Keratinocyte (primary cell): ENCODE measurements at regions not wholly inside any gene's neighbourhood (a gene's known extent, or its start where the extent isn't known, plus 50 kb on each side); places are given as distances from the start of the nearest gene placed in this dataset.

Experiments used
- DNase-seq: peaks from one replicate; pipeline ENCODE4 v3.0.0-alpha.2; 2011; ENCODE audit warnings: low read depth, missing footprints, low spot score
- FAIRE-seq: peaks from 2 replicates; lab custom pipeline; 2011; peaks lifted over from hg19 to GRCh38; lab: Jason Lieb, UNC
- H2AFZ ChIP-seq: 2 replicates; pipeline ENCODE4 v1.6.0; 2012; ENCODE audit warnings: low read length, control low read depth, inconsistent platforms; ENCODE audit not compliant: control insufficient read depth
- H3K27ac ChIP-seq: 2 replicates; pipeline ENCODE4 v1.5.1; 2011; ENCODE audit warnings: low read length; ENCODE audit not compliant: control insufficient read depth, insufficient read depth
- H3K27me3 ChIP-seq: 3 replicates; pipeline ENCODE4 v1.6.0; 2011; ENCODE audit warnings: low read length; ENCODE audit not compliant: control insufficient read depth, insufficient read depth; ENCODE audit errors: extremely low read depth
- H3K36me3 ChIP-seq, 2 experiments: 2 replicates in 1 of 2; 3 replicates in 1 of 2; pipeline ENCODE4 v1.5.1; 2011; ENCODE audit warnings: low read length in 2 of 2, mild to moderate bottlenecking in 1 of 2; ENCODE audit not compliant: control insufficient read depth in 2 of 2, insufficient read depth in 2 of 2; ENCODE audit errors: extremely low read depth in 1 of 2
- H3K4me1 ChIP-seq: 3 replicates; pipeline ENCODE4 v1.5.1; 2011; ENCODE audit warnings: low read length; ENCODE audit not compliant: control insufficient read depth, insufficient read depth; ENCODE audit errors: extremely low read depth
- H3K4me2 ChIP-seq: 3 replicates; pipeline ENCODE4 v1.6.0; 2011; ENCODE audit warnings: low read depth, low read length; ENCODE audit not compliant: control insufficient read depth, insufficient read depth; ENCODE audit errors: extremely low read depth
- H3K4me3 ChIP-seq, 3 experiments: fragments of 200-600 bp in 1 of 3; sonication (generic) in 1 of 3; 2 replicates in 2 of 3; 3 replicates in 1 of 3; pipeline ENCODE4 v1.5.1; 2011 to 2016; ENCODE audit warnings: low read length in 3 of 3, mild to moderate bottlenecking in 3 of 3, control low read depth in 2 of 3, inconsistent platforms in 1 of 3, low read depth in 1 of 3, mixed read lengths in 1 of 3, mixed run types in 1 of 3, moderate library complexity in 1 of 3; ENCODE audit not compliant: control insufficient read depth in 2 of 3, insufficient read depth in 2 of 3; ENCODE audit errors: extremely low read depth in 1 of 3
- H3K79me2 ChIP-seq: 2 replicates; pipeline ENCODE4 v1.6.0; 2012; ENCODE audit warnings: low read length; ENCODE audit not compliant: control insufficient read depth, insufficient read depth
- H3K9ac ChIP-seq: 3 replicates; pipeline ENCODE4 v1.6.0; 2011; ENCODE audit warnings: low read length; ENCODE audit not compliant: control insufficient read depth, insufficient read depth; ENCODE audit errors: extremely low read depth
- H3K9me1 ChIP-seq: 3 replicates; pipeline ENCODE4 v1.6.0; 2011; ENCODE audit warnings: low read length; ENCODE audit not compliant: control insufficient read depth, insufficient read depth; ENCODE audit errors: extremely low read depth
- H3K9me3 ChIP-seq: 2 replicates; pipeline ENCODE4 v1.5.1; 2012; ENCODE audit warnings: low read depth, low read length; ENCODE audit not compliant: control insufficient read depth
- H4K20me1 ChIP-seq: 3 replicates; pipeline ENCODE4 v1.6.0; 2011; ENCODE audit warnings: low read length; ENCODE audit not compliant: control insufficient read depth, insufficient read depth; ENCODE audit errors: extremely low read depth
- CTCF ChIP-seq, 3 experiments: IDR thresholded peaks in 1 of 3; conservative IDR thresholded peaks in 1 of 3; optimal IDR thresholded peaks in 1 of 3; 2 replicates in 2 of 3; 3 replicates in 1 of 3; pipeline versions ENCODE3 to v1.5.1; 2011; ENCODE audit warnings: low read length in 3 of 3, mild to moderate bottlenecking in 3 of 3, moderate library complexity in 2 of 3, control low read depth in 1 of 3, inconsistent platforms in 1 of 3; ENCODE audit not compliant: insufficient read depth in 2 of 3; ENCODE audit errors: extremely low read depth in 1 of 3
- EZH2 ChIP-seq: IDR thresholded peaks from one replicate; pipeline ENCODE4 v1.6.1; 2012; ENCODE audit warnings: inconsistent platforms, mild to moderate bottlenecking, low read length, moderate library complexity
- dilution Hi-C: fragments of 300-500 bp; cut with MboI; formaldehyde crosslinking; loops from one replicate; pipeline ENCODE4 v1.7.0; 2020; ENCODE audit warnings: low sequenced_read_pairs; ENCODE audit not compliant: extremely low pct_ligation_motif_present

- no peaks in the 10 kb centered on the region for H3K9me3 ChIP-seq
- no peak for FAIRE-seq
- H3K9me1 ChIP-seq, result no peaks in the 10 kb centered on the region
- H3K27ac ChIP-seq, result no peak overlapping the region
- no peaks in the 10 kb centered on the region for H4K20me1 ChIP-seq
- no peak overlapping the region for H3K4me3 ChIP-seq
- H3K4me1 ChIP-seq, result no peaks in the 10 kb centered on the region
- no peak for DNase-seq
- no peak overlapping the region for H3K9ac ChIP-seq
- dilution Hi-C loops, result no loop called here
- no peak overlapping the region for H3K4me2 ChIP-seq
- no peaks in the 10 kb centered on the region for H3K27me3 ChIP-seq
- H2AFZ ChIP-seq, result no peak overlapping the region
- H3K79me2 ChIP-seq, result no peaks in the 10 kb centered on the region
- no peak for TF ChIP-seq CTCF (optimal IDR thresholded peaks at IDR 0.05 in 1 of 3, IDR thresholded peaks at IDR 0.05 in 1 of 3, conservative IDR thresholded peaks at IDR 0.05 in 1 of 3; ENCODE audit: extremely low read depth in 1 of 3, insufficient read depth in 2 of 3, low read length in 3 of 3)
- no peak for TF ChIP-seq EZH2
- no peaks in the 10 kb centered on the region for H3K36me3 ChIP-seq
Measured at GRCh38 chr1:215458104-215458503, 109.0 kb upstream of the KCTD3 start.

GRCh38 chr1:215458562-215458961 lies 108.5 kb upstream of the KCTD3 start:
- H3K9me1 ChIP-seq, result no peaks in the 10 kb centered on the region
- dilution Hi-C loops, result no loop called here
- TF ChIP-seq EZH2, result no peak
- no peak for TF ChIP-seq CTCF (optimal IDR thresholded peaks at IDR 0.05 in 1 of 3, IDR thresholded peaks at IDR 0.05 in 1 of 3, conservative IDR thresholded peaks at IDR 0.05 in 1 of 3; ENCODE audit: extremely low read depth in 1 of 3, insufficient read depth in 2 of 3, low read length in 3 of 3)
- no peak overlapping the region for H3K4me3 ChIP-seq
- H3K36me3 ChIP-seq, result no peaks in the 10 kb centered on the region
- no peaks in the 10 kb centered on the region for H4K20me1 ChIP-seq
- no peaks in the 10 kb centered on the region for H3K4me1 ChIP-seq
- H3K4me2 ChIP-seq, result no peak overlapping the region
- no peak overlapping the region for H3K9ac ChIP-seq
- H2AFZ ChIP-seq, result no peak overlapping the region
- no peaks in the 10 kb centered on the region for H3K27me3 ChIP-seq
- H3K27ac ChIP-seq, result no peak overlapping the region
- no peaks in the 10 kb centered on the region for H3K9me3 ChIP-seq
- no peaks in the 10 kb centered on the region for H3K79me2 ChIP-seq
- DNase-seq (no peak), FAIRE-seq (no peak)
